HepG2 (cell line): ENCODE measurements at regions not wholly inside any gene's neighbourhood (a gene's known extent, or its start where the extent isn't known, plus 50 kb on each side); places are given as distances from the start of the nearest gene placed in this dataset.

Experiments used
- HDAC2 ChIP-seq: sonication (generic); formaldehyde crosslinking; IDR thresholded peaks from 2 replicates; pipeline ENCODE4 v1.4.0; 2020; ENCODE audit warnings: missing genetic modification reagents
- HMGXB4 ChIP-seq, 2 experiments: sonication (generic) in 1 of 2; formaldehyde crosslinking in 1 of 2; IDR thresholded peaks; 2 replicates each; pipeline versions ENCODE4 v1.4.0 to v1.6.1; 2018 to 2020; ENCODE audit warnings: missing genetic modification reagents in 2 of 2, borderline replicate concordance in 1 of 2, low read depth in 1 of 2, mild to moderate bottlenecking in 1 of 2, missing biosample characterization in 1 of 2
- KDM5A ChIP-seq: fragments of 200-600 bp; sonication (generic); IDR thresholded peaks from 2 replicates; pipeline ENCODE4 v1.7.0; 2018; ENCODE audit warnings: antibody characterized with exemption, mild to moderate bottlenecking, low read length, borderline replicate concordance
- SP1 ChIP-seq, 2 experiments: fragments of 450-650 bp in 1 of 2; sonication (generic) in 1 of 2; formaldehyde crosslinking in 1 of 2; IDR thresholded peaks; 2 replicates each; pipeline versions ENCODE4 v1.4.0 to v1.6.1; 2016 to 2020; ENCODE audit warnings: missing genetic modification reagents in 1 of 2

GRCh38 chr2:20128506-20129330, 77.3 kb upstream of the LAPTM4A start:
- TF ChIP-seq SP1 (IDR thresholded peaks at IDR 0.05) (no peak), SP1 (CRISPR knock-in tag; IDR thresholded peaks at IDR 0.05) (no peak), HMGXB4 (CRISPR knock-in tag; IDR thresholded peaks at IDR 0.05; ENCODE audit: borderline replicate concordance in 1 of 2, low read depth in 1 of 2) (no peak), HDAC2 (CRISPR knock-in tag) (no peak), KDM5A (no peak)
